A549 (cell line): ENCODE measurements at regions not wholly inside any gene's neighbourhood (a gene's known extent, or its start where the extent isn't known, plus 50 kb on each side); places are given as distances from the start of the nearest gene placed in this dataset.
"Not testable (repeated sequence)": the region's sequence is repeated elsewhere in the genome, so short reads cannot be mapped to it uniquely, and the experiment has no call there.

Source experiments
- ATAC-seq, 2 experiments: fragments of 200-7000 bp in 1 of 2; fragments of >200 bp in 1 of 2; cut with Nextera tagmentation in 1 of 2; cut with Tn5 transposase in 1 of 2; 3 replicates each; pipeline versions ENCODE4 v1.8.0 to v1.9.1; 2018 to 2020; ENCODE audit warnings: mild to moderate bottlenecking in 1 of 2, moderate library complexity in 1 of 2
- CTCF ChIA-PET: fragments of 300-600 bp; sonication (Branson Sonifier 250); formaldehyde crosslinking; extraction: SDS; loops from one replicate; lab custom pipeline; 2021; ENCODE audit warnings: antibody characterized with exemption, inconsistent platforms; lab: Yijun Ruan, JAX
- POLR2A ChIA-PET: fragments of 350-600 bp; formaldehyde crosslinking; extraction: SDS; loops from one replicate; lab custom pipeline; 2021; ENCODE audit warnings: antibody characterized with exemption, inconsistent platforms; lab: Yijun Ruan, JAX
- DNase-seq, 2 experiments: peaks; one replicate each; pipeline versions ENCODE4 v3.0.0 to v3.0.0-alpha.2; 2011 to 2016; ENCODE audit warnings: low read depth in 1 of 2, low spot score in 1 of 2
- FAIRE-seq: peaks from 2 replicates; lab custom pipeline; 2011; peaks lifted over from hg19 to GRCh38; lab: Jason Lieb, UNC
- H3K27ac ChIP-seq, 2 experiments: fragments of >200 bp; sonication (Bioruptor Twin); formaldehyde crosslinking; 3 replicates each; pipeline ENCODE4 v1.5.1; 2016 to 2017
- H3K4me1 ChIP-seq: fragments of >200 bp; sonication (Bioruptor Twin); formaldehyde crosslinking; 3 replicates; pipeline ENCODE4 v1.6.1; 2016
- H3K4me2 ChIP-seq: fragments of >200 bp; sonication (Bioruptor Twin); formaldehyde crosslinking; 3 replicates; pipeline ENCODE4 v1.6.1; 2016
- H3K4me3 ChIP-seq: fragments of >200 bp; sonication (Bioruptor Twin); formaldehyde crosslinking; 3 replicates; pipeline ENCODE4 v1.5.1; 2016
- H3K9me3 ChIP-seq: fragments of >200 bp; sonication (Bioruptor Twin); formaldehyde crosslinking; 3 replicates; pipeline ENCODE4 v1.6.1; 2016
- BCL3 ChIP-seq: fragments of >200 bp; sonication (Bioruptor Twin); formaldehyde crosslinking; IDR thresholded peaks from 3 replicates; pipeline ENCODE4 v1.6.1; 2016
- BHLHE40 ChIP-seq: IDR thresholded peaks from 2 replicates; pipeline ENCODE4 v1.6.1; 2012; ENCODE audit warnings: low read depth, low read length, inconsistent platforms
- CTCF ChIP-seq: fragments of >200 bp; sonication (Bioruptor Twin); formaldehyde crosslinking; IDR thresholded peaks from 3 replicates; pipeline ENCODE4 v1.5.1; 2016
- HES2 ChIP-seq: fragments of >200 bp; sonication (Bioruptor Twin); formaldehyde crosslinking; IDR thresholded peaks from 2 replicates; pipeline ENCODE4 v1.6.1; 2016
- HMGXB4 ChIP-seq: fragments of 250-450 bp; sonication (Bioruptor Pico); IDR thresholded peaks from 2 replicates; pipeline ENCODE4 v1.5.0; 2021; ENCODE audit warnings: mild to moderate bottlenecking, moderate library complexity, borderline replicate concordance
- NFE2L2 ChIP-seq: fragments of 150-350 bp; conservative IDR thresholded peaks from 2 replicates; pipeline ENCODE4 v1.6.1; 2014; ENCODE audit warnings: low read length
- NR3C1 ChIP-seq: fragments of >200 bp; sonication (Bioruptor Twin); formaldehyde crosslinking; IDR thresholded peaks from 3 replicates; pipeline ENCODE4 v1.6.1; 2017
- POLR2A ChIP-seq: IDR thresholded peaks from 2 replicates; pipeline ENCODE4 v1.6.1; 2012; ENCODE audit warnings: mild to moderate bottlenecking, low read length
- ZNF302 ChIP-seq: fragments of 250-450 bp; sonication (Bioruptor Pico); IDR thresholded peaks from 2 replicates; pipeline ENCODE4 v1.9.0; 2021; ENCODE audit warnings: inconsistent platforms, mild to moderate bottlenecking, moderate library complexity
- WGBS: methylation state at CpG from one replicate; pipeline ENCODE4 v1.1.6; 2017; ENCODE audit errors: missing lambda C conversion rate; 5-methylcytosine and 5-hydroxymethylcytosine counted together
- TF ChIP-seq, protein P1 (sequence below): fragments of 200-600 bp; sonication (generic); IDR thresholded peaks from 2 replicates; pipeline ENCODE4 v1.6.1; 2016; ENCODE audit warnings: antibody characterized with exemption, mild to moderate bottlenecking, moderate library complexity

DNA sequence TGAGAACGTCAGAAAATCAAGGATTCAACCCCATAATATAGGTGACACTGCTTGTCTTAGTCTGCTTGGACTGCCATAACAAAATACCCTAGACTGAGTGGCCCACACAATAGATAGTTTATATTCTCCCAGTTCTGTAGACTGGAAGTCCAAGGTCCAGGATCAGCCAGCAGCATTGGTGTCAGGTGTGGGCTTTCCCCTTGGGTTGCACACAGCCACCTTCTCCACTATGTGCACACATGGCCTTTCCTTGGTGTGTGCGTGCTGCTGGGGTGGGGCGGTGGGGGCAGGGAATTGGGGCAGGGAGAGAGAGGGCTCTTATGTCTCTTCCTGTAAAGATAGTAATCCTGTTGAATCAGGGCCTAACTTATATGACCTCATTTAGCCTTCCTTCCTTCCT, 106.4 kb downstream of the SLC25A47 start (continued):
- TF ChIP-seq HMGXB4 (CRISPR knock-in tag) = no peak

- TF ChIP-seq CTCF (no peak), ZNF302 (CRISPR knock-in tag) (no peak), HES2 (no peak), BHLHE40 (no peak), NR3C1 (no peak), NFE2L2 (no peak), BCL3 (no peak), POLR2A (no peak)
- TF ChIP-seq, protein P1, sequence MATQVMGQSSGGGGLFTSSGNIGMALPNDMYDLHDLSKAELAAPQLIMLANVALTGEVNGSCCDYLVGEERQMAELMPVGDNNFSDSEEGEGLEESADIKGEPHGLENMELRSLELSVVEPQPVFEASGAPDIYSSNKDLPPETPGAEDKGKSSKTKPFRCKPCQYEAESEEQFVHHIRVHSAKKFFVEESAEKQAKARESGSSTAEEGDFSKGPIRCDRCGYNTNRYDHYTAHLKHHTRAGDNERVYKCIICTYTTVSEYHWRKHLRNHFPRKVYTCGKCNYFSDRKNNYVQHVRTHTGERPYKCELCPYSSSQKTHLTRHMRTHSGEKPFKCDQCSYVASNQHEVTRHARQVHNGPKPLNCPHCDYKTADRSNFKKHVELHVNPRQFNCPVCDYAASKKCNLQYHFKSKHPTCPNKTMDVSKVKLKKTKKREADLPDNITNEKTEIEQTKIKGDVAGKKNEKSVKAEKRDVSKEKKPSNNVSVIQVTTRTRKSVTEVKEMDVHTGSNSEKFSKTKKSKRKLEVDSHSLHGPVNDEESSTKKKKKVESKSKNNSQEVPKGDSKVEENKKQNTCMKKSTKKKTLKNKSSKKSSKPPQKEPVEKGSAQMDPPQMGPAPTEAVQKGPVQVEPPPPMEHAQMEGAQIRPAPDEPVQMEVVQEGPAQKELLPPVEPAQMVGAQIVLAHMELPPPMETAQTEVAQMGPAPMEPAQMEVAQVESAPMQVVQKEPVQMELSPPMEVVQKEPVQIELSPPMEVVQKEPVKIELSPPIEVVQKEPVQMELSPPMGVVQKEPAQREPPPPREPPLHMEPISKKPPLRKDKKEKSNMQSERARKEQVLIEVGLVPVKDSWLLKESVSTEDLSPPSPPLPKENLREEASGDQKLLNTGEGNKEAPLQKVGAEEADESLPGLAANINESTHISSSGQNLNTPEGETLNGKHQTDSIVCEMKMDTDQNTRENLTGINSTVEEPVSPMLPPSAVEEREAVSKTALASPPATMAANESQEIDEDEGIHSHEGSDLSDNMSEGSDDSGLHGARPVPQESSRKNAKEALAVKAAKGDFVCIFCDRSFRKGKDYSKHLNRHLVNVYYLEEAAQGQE = no peak
- TF ChIP-seq, all 56 proteins: peak for 0
- CTCF ChIA-PET = interaction anchor here (1.0 to 9.1 kb wide), 5 partner anchors 9 to 225 kb away, joined by 3 to 61 read pairs (median 3); no protein-coding TSS in a partner anchor
- no peak for DNase-seq
- FAIRE-seq = no peak
- H3K4me3 ChIP-seq = no peak overlapping the region
- peaks cover 15% of the 10 kb centered on the region; the same call in 2 of the 3 replicates for H3K4me1 ChIP-seq
- 84% methylated on average over 11 of the region's 11 CpGs for WGBS
- H3K9me3 ChIP-seq = no peaks in the 10 kb centered on the region
- H3K27ac ChIP-seq = no peak overlapping the region
- H3K4me2 ChIP-seq = no peak overlapping the region
- ATAC-seq = no peak
- POLR2A ChIA-PET = no interaction called here
These were observed 107.4 kb downstream of the SLC25A47 start for GRCh38 chr14:100430571-100430970.

DNA sequence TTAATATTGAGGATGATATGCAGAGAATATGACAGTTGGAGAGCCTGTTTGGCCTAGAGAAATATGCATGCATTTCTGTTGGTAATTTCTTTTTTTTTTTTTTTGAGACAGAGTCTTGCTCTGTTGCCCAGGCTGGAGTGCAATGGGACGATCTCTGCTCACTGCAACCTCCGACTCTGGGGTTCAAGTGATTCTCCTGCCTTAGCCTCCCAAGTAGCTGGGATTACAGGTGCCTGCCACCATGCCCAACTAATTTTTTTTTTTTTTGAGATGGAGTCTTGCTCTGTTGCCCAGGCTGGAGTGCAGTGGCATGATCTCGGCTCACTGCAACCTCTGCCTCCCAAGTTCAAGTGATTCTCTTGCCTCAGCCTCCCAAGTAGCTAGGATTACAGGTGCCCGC, 108.3 kb downstream of the SLC25A47 start:
- ATAC-seq, FAIRE-seq, H3K4me2 ChIP-seq, H3K27ac ChIP-seq, POLR2A ChIA-PET, DNase-seq, H3K9me3 ChIP-seq, H3K4me3 ChIP-seq: not testable (repeated sequence)
- CTCF ChIA-PET = interaction anchor here (0.7 to 9.1 kb wide), 8 partner anchors 8 to 231 kb away, joined by 3 to 61 read pairs (median 4); no protein-coding TSS in a partner anchor
- 91% methylated on average over 4 of the region's 4 CpGs for WGBS
- H3K4me1 ChIP-seq = peaks cover 20% of the 10 kb centered on the region
